ENCODE measurements at regions not wholly inside any gene's neighbourhood (a gene's known extent, or its start where the extent isn't known, plus 50 kb on each side); places are given as distances from the start of the nearest gene placed in this dataset.

GRCh38 chr5:24854850-24855249 lies 210.1 kb upstream of the CDH10 start:
- TF ChIP-seq CTCF (conservative IDR thresholded peaks at IDR 0.05 in 1 of 2, IDR thresholded peaks at IDR 0.05 in 1 of 2; ENCODE audit: low read depth in 1 of 2, low read length in 2 of 2) (no peak), EZH2 (IDR thresholded peaks at IDR 0.05; ENCODE audit: low read length, missing control alignments) (no peak)

All from fibroblast of lung (primary cell).